ENCODE measurements at regions not wholly inside any gene's neighbourhood (a gene's known extent, or its start where the extent isn't known, plus 50 kb on each side); places are given as distances from the start of the nearest gene placed in this dataset.

- no peak overlapping the region for H3K4me3 ChIP-seq (ENCODE audit: low read depth, low read length)
- TF ChIP-seq CTCF (IDR thresholded peaks at IDR 0.05; ENCODE audit: borderline replicate concordance, insufficient read depth, low read depth, low read length) = no peak
These were observed 192.1 kb downstream of the WDR11 start for GRCh38 chr10:121043124-121043849.

DNA sequence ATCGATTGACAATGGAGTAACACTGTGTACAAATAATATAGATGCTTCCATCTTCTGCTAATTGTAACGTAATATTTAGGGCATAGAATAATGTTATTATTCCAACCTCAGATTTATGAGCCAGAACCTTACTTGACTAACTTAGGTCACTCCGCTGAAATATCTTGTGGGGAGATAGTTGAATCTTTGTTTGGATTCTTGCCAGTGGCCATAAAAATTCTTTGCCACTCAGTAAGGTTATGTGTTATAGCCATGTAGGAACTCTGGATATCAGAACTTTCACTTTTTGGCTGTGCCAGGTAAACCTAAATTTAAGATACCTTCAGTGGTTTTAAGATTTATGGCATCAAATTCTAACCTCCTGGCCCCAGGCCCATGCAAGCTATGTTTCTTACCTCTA, 197.6 kb downstream of the WDR11 start:
- H3K4me3 ChIP-seq (ENCODE audit: low read depth, low read length) = no peak overlapping the region
- TF ChIP-seq CTCF (IDR thresholded peaks at IDR 0.05; ENCODE audit: borderline replicate concordance, insufficient read depth, low read depth, low read length) = no peak

DNA sequence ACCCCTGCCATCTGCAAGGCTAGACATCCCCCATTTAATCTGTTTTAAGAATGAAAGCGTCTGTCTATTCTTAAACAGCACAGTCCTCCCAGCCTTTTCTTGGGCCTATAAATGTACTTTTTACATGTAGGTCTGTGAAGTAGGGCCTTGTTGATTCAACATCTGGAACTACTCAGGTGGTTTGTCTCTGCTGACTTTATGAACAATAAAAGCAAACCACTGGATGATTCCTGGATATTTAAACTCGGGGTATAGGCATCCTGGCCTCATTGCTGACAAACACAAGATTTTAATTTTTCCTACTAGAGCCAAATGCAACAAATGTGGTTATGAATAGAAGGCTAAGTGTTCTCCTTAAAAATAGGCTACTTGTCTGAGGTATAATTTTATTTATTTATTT, 198.3 kb downstream of the WDR11 start:
- no peak overlapping the region for H3K4me3 ChIP-seq (ENCODE audit: low read depth, low read length)
- TF ChIP-seq CTCF (IDR thresholded peaks at IDR 0.05; ENCODE audit: borderline replicate concordance, insufficient read depth, low read depth, low read length) = no peak

GRCh38 chr10:121049923-121050322, 198.8 kb downstream of the WDR11 start:
- no peak for TF ChIP-seq CTCF (IDR thresholded peaks at IDR 0.05; ENCODE audit: borderline replicate concordance, insufficient read depth, low read depth, low read length)
- H3K4me3 ChIP-seq (ENCODE audit: low read depth, low read length) = no peak overlapping the region

DNA sequence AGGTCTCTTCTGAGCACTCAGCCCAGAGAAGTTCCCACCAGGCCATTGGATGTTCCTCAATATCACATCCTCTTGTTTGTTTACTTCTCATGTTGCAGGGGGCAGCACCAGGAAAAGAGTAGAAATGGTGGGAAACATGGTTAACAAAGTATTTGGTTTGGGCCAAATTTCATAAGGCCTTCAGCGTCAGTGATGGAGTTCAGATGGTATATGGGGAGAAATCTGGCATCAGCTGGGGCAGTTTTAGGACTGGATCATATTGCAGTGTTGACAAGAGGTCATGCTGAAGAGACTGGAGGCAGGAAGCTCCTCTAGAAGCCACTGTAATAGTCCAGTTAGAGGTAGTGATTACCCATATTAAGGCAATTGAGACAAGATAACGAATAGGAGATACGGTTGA, 200.0 kb downstream of the WDR11 start:
- no peak overlapping the region for H3K4me3 ChIP-seq (ENCODE audit: low read depth, low read length)
- TF ChIP-seq CTCF (IDR thresholded peaks at IDR 0.05; ENCODE audit: borderline replicate concordance, insufficient read depth, low read depth, low read length) = no peak

DNA sequence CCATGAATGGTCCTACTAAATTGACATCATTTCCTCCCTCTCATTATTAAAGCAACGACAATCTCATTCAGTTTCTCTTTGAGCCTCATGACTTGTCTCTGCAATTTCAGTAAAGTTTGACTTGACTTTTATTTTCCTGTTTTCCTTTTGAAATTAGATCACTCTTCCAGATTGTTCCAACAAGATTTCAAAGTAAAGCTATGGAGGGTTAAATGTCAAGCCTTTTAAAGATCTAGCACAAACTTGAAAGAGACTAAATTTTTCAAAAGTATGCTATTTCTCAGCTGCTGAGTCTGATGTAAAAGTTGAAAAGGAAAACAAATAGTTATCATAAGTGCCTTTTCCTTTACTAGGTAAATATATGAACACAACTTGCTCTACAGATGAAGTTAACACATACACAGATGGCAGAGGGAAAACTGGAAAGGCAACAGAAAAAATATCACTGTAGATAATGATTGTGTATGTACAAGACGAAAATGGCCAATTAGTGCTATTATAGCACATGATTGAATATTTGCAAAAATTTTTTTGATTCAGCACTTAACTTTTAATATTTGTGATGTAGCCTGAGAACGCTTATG, 200.6 kb downstream of the WDR11 start:
- H3K4me3 ChIP-seq (ENCODE audit: low read depth, low read length) = no peak overlapping the region
- TF ChIP-seq CTCF (IDR thresholded peaks at IDR 0.05; ENCODE audit: borderline replicate concordance, insufficient read depth, low read depth, low read length) = no peak

DNA sequence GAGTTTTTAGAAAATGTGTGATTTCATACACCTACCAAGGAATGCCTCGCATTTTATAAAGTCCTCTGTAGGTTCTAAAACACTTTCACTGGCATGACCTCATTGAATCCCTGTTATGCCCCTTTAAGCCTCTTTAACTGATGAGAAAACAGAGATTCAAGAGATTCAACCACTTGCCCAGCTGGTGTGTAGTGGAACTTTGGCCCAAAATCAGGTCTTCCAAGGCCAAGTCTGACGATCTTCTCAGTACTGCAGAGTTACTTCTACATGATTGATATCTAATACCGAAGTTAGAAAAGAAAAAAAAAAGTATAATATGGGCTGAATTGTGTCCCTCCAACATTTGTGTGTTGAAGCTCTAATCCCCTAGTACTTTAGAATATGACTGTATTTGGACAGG, 202.0 kb downstream of the WDR11 start:
- no peak for TF ChIP-seq CTCF (IDR thresholded peaks at IDR 0.05; ENCODE audit: borderline replicate concordance, insufficient read depth, low read depth, low read length)
- H3K4me3 ChIP-seq (ENCODE audit: low read depth, low read length) = no peak overlapping the region
